Choroid plexus epithelial cell (primary cell): ENCODE measurements at regions not wholly inside any gene's neighbourhood (a gene's known extent, or its start where the extent isn't known, plus 50 kb on each side); places are given as distances from the start of the nearest gene placed in this dataset.

ENCODE experiments used
- DNase-seq: peaks from one replicate; pipeline ENCODE4 v3.0.0-alpha.2; 2010; ENCODE audit warnings: low read depth
- H3K4me3 ChIP-seq: 2 replicates; pipeline ENCODE4 v1.5.1; 2011; ENCODE audit warnings: low read depth, mild to moderate bottlenecking, control low read depth, low read length, moderate library complexity
- CTCF ChIP-seq: conservative IDR thresholded peaks from 2 replicates; pipeline ENCODE4 v1.5.1; 2011; ENCODE audit warnings: low read depth, mild to moderate bottlenecking, control low read depth, inconsistent platforms, low read length, moderate library complexity

- no peak for TF ChIP-seq CTCF
- no peak overlapping the region for H3K4me3 ChIP-seq
- DNase-seq = no peak
Observed at GRCh38 chrX:522456-522855, 108.1 kb upstream of the SHOX start.

- TF ChIP-seq CTCF = no peak
- DNase-seq = no peak
- no peak overlapping the region for H3K4me3 ChIP-seq
Observed at GRCh38 chrX:525134-525533, 105.5 kb upstream of the SHOX start.

- no peak for DNase-seq
- H3K4me3 ChIP-seq = no peak overlapping the region
- TF ChIP-seq CTCF = no peak
Observed at GRCh38 chrX:526295-527224, 104.0 kb upstream of the SHOX start.

GRCh38 chrX:530726-531610, 99.6 kb upstream of the SHOX start:
- TF ChIP-seq CTCF = no peak
- no peak for DNase-seq
- H3K4me3 ChIP-seq = no peak overlapping the region

- H3K4me3 ChIP-seq = no peak overlapping the region
- no peak for DNase-seq
- no peak for TF ChIP-seq CTCF
Observed at GRCh38 chrX:531611-531936, 99.0 kb upstream of the SHOX start.

- no peak overlapping the region for H3K4me3 ChIP-seq
- TF ChIP-seq CTCF = no peak
- DNase-seq = no peak
Observed at GRCh38 chrX:534804-535203, 95.8 kb upstream of the SHOX start.

- no peak for TF ChIP-seq CTCF
- no peak for DNase-seq
- H3K4me3 ChIP-seq = no peak overlapping the region
Observed at GRCh38 chrX:536616-537015, 94.0 kb upstream of the SHOX start.
